ENCODE measurements at regions not wholly inside any gene's neighbourhood (a gene's known extent, or its start where the extent isn't known, plus 50 kb on each side); places are given as distances from the start of the nearest gene placed in this dataset.

GRCh38 chr15:55031727-55032126 is 165.0 kb downstream of the RSL24D1 start:
- TF ChIP-seq CTCF (conservative IDR thresholded peaks at IDR 0.05; ENCODE audit: low read depth, low read length): no peak
- no peak for DNase-seq (ENCODE audit: low read depth)
- no peak overlapping the region for H3K4me3 ChIP-seq (ENCODE audit: low read depth, low read length)

GRCh38 chr15:55026381-55026780 is 170.4 kb downstream of the RSL24D1 start:
- no peak for DNase-seq (ENCODE audit: low read depth)
- H3K4me3 ChIP-seq (ENCODE audit: low read depth, low read length): no peak overlapping the region
- TF ChIP-seq CTCF (conservative IDR thresholded peaks at IDR 0.05; ENCODE audit: low read depth, low read length): no peak

- DNase-seq (ENCODE audit: low read depth): no peak
- no peak overlapping the region for H3K4me3 ChIP-seq (ENCODE audit: low read depth, low read length)
- no peak for TF ChIP-seq CTCF (conservative IDR thresholded peaks at IDR 0.05; ENCODE audit: low read depth, low read length)
Observed at GRCh38 chr15:55017635-55018034, 179.1 kb downstream of the RSL24D1 start.

- no peak for DNase-seq (ENCODE audit: low read depth)
- TF ChIP-seq CTCF (conservative IDR thresholded peaks at IDR 0.05; ENCODE audit: low read depth, low read length): no peak
- H3K4me3 ChIP-seq (ENCODE audit: low read depth, low read length): no peak overlapping the region
Observed at GRCh38 chr15:55016225-55016624, 180.5 kb downstream of the RSL24D1 start.

GRCh38 chr15:55015093-55015445 is 181.7 kb downstream of the RSL24D1 start:
- H3K4me3 ChIP-seq (ENCODE audit: low read depth, low read length): no peak overlapping the region
- no peak for DNase-seq (ENCODE audit: low read depth)
- TF ChIP-seq CTCF (conservative IDR thresholded peaks at IDR 0.05; ENCODE audit: low read depth, low read length): no peak

- no peak for TF ChIP-seq CTCF (conservative IDR thresholded peaks at IDR 0.05; ENCODE audit: low read depth, low read length)
- DNase-seq (ENCODE audit: low read depth): no peak
- H3K4me3 ChIP-seq (ENCODE audit: low read depth, low read length): no peak overlapping the region
Observed at GRCh38 chr15:55014391-55015092, 182.2 kb downstream of the RSL24D1 start.

GRCh38 chr15:55008421-55008820 is 188.3 kb downstream of the RSL24D1 start:
- H3K4me3 ChIP-seq (ENCODE audit: low read depth, low read length): no peak overlapping the region
- TF ChIP-seq CTCF (conservative IDR thresholded peaks at IDR 0.05; ENCODE audit: low read depth, low read length): no peak
- DNase-seq (ENCODE audit: low read depth): no peak

Data from choroid plexus epithelial cell (primary cell).